Effector memory CD8-positive, alpha-beta T cell (primary cell): ENCODE measurements at regions not wholly inside any gene's neighbourhood (a gene's known extent, or its start where the extent isn't known, plus 50 kb on each side); places are given as distances from the start of the nearest gene placed in this dataset.

Experiments used
- ATAC-seq: fragments of 150-1000 bp; cut with Tn5 transposase; replicated peaks from 2 replicates; pipeline ENCODE4 v1.10.0; 2021; ENCODE audit warnings: mild to moderate bottlenecking, moderate library complexity
- DNase-seq, 3 experiments: peaks; one replicate each; pipeline ENCODE4 v3.0.0; 2021
- H3K27ac Mint-ChIP-seq, 2 donors: one replicate each; pipeline ENCODE4 v1.8.0; 2022; ENCODE audit warnings: mild to moderate bottlenecking in 2 of 2, mixed read lengths in 2 of 2, moderate library complexity in 2 of 2
- H3K27me3 Mint-ChIP-seq, 2 donors: one replicate each; pipeline ENCODE4 v1.8.0; 2022; ENCODE audit warnings: mixed read lengths in 2 of 2
- H3K36me3 Mint-ChIP-seq: one replicate; pipeline ENCODE4 v1.8.0; 2022; ENCODE audit warnings: mild to moderate bottlenecking, moderate library complexity, mixed read lengths; ENCODE audit not compliant: insufficient read depth
- H3K4me1 Mint-ChIP-seq, 2 donors: one replicate each; pipeline ENCODE4 v1.8.0; 2022; ENCODE audit warnings: low read depth in 2 of 2, mixed read lengths in 2 of 2
- H3K4me3 Mint-ChIP-seq, 2 donors: one replicate each; pipeline ENCODE4 v1.8.0; 2022; ENCODE audit warnings: mild to moderate bottlenecking in 2 of 2, mixed read lengths in 2 of 2, moderate library complexity in 2 of 2
- H3K9me3 Mint-ChIP-seq, 2 donors: one replicate each; pipeline ENCODE4 v1.8.0; 2022; ENCODE audit warnings: mixed read lengths in 2 of 2

DNA sequence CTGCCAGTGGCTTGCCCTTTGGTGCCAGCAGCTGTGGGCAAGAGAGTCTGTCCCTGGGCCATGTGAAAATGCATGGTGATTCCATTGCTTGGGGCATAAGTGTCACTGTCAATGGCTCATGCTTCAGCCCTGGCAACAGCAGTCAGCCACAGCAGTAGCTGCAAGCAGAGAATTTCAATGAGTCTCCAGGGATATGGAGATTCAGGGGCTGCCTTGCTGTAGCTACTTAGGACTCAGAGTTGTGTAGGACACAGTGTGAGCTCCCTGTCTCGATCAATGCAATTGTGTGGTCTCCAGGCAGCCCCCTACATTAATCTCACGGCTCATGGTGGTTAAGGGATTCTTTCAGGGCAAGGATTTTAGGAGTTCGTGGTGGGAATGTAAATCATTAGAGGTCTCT, 126.3 kb upstream of the STARD3NL start:
- Mint-ChIP-seq H3K36me3 (peaks cover 3% of the 10 kb centered on the region), H3K27ac (no peak overlapping the region), H3K4me1 (no peaks in the 10 kb centered on the region), H3K27me3 (peaks cover 41 to 48% of the 10 kb centered on the region in 2 donors), H3K9me3 (no peaks in the 10 kb centered on the region), H3K4me3 (no peak overlapping the region)
- ATAC-seq (no peak), DNase-seq (no peak)

DNA sequence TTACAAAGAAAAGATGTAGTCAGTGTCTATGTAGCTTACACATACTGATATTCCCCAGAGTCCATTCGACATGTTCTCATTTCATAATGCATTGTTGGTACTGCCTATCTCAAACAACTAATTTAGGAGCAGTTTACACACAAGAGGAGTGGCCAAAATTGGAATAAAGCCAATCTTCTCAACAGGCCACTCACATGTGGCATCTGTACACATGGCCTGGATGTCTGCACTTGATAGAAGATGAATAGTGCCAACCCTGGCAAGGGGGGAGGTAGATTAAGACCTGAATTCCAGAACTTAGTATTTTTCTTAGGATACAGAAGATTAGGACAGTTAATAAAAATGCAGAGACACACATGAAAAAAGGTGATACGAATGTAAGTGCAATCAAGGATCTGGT, 125.3 kb upstream of the STARD3NL start:
- no peak for DNase-seq
- H3K4me3 Mint-ChIP-seq, result no peak overlapping the region
- H3K4me1 Mint-ChIP-seq, result no peaks in the 10 kb centered on the region

DNA sequence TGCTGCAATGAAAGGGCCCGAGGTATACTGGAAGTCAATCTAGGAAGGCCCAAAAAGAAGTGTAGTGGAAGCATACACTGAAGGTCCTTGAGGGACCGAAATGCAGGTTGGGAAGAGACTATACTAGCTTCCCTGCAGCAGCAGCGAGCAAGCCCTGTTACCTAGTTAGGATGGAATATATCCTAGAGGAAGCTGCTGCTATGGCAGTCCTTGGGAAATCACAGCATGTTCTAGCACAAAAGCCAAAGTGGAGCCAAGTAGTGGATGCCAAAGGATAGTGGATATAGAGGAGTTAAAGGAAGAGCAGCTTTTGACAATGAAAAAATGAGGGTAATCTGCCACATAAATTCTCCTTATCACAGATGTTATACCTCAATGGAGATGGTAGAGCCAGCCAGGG, 123.8 kb upstream of the STARD3NL start:
- no peak overlapping the region for H3K27ac Mint-ChIP-seq
- ATAC-seq, result no peak
- no peak for DNase-seq
- no peaks in the 10 kb centered on the region for H3K9me3 Mint-ChIP-seq
- H3K4me3 Mint-ChIP-seq, result no peak overlapping the region
- H3K27me3 Mint-ChIP-seq, result peaks cover 48 to 51% of the 10 kb centered on the region in 2 donors
- no peaks in the 10 kb centered on the region for H3K4me1 Mint-ChIP-seq
- peaks cover 3% of the 10 kb centered on the region for H3K36me3 Mint-ChIP-seq

More for the DNA sequence above, 125.3 kb upstream of the STARD3NL start:
- Mint-ChIP-seq H3K27ac (no peak overlapping the region), H3K9me3 (no peaks in the 10 kb centered on the region), H3K27me3 (peaks cover 48 to 49% of the 10 kb centered on the region in 2 donors), H3K36me3 (peaks cover 3% of the 10 kb centered on the region)
- ATAC-seq, result no peak

DNA sequence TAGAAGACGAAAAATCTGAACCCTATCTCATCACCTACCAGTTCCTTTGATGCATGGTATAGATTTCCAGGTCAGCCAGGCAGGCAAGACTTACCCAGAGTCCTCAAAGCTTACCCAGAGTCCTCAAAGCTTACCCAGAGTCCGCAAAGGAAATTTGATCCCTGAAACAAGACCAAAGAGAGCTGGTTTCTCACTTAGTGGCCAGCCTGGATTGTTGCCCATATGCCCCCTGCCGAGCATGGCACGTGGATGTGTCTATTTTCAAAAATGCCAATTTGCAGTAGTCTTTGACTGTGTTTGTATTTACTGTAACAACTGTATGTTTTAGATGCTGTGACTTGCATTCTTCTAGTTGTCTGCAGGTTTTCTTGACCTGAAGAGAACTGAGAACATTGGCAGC, 120.2 kb upstream of the STARD3NL start:
- ATAC-seq (no peak), DNase-seq (no peak)
- Mint-ChIP-seq H3K9me3 (no peaks in the 10 kb centered on the region), H3K36me3 (peaks cover 3% of the 10 kb centered on the region), H3K27ac (no peak overlapping the region), H3K4me3 (no peak overlapping the region), H3K4me1 (no peaks in the 10 kb centered on the region), H3K27me3 (peaks cover 38 to 59% of the 10 kb centered on the region in 2 donors)

DNA sequence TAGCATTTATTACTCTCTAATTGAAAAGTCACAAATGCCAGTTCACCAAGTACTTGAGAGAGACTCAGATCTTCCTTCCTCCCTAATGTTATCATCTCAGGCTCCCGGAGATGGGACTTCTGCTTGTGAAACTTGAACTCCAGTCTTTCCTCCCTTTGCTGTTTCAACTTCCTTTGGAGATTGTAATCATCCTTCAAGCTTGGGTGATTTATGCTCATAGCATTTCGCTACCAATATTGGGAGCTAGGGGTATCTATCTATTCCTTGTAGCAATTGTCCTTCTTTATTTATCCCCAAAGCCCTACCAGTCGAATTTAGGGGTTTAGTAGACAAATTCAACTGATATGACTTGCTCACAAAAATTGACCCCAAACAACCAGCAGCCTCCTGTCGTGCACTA, 117.9 kb upstream of the STARD3NL start:
- DNase-seq (no peak), ATAC-seq (no peak)
- H3K4me1 Mint-ChIP-seq, result no peaks in the 10 kb centered on the region
- peaks cover 42 to 51% of the 10 kb centered on the region in 2 donors for H3K27me3 Mint-ChIP-seq
- no peak overlapping the region for H3K4me3 Mint-ChIP-seq
- no peak overlapping the region for H3K27ac Mint-ChIP-seq
- H3K36me3 Mint-ChIP-seq, result peaks cover 3% of the 10 kb centered on the region
- no peaks in the 10 kb centered on the region for H3K9me3 Mint-ChIP-seq

DNA sequence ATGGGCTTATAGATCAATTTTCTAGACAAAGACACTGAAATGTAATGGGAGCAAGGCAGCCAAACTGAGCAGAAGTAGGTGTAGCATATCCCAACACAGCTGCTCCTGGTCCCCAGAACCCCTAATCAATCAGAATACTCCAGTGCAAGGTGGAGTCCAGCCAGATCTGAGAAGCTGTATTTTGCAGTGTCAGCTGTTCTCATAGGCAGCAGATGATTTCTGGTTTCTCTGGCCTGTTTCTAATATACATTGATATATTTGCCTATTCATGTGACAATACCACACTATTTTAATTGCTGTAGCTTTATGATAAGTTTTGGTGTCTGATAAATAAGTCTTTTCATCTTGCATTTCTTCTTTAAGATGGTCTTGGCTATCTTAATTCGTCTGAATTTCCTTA, 117.4 kb upstream of the STARD3NL start:
- Mint-ChIP-seq H3K36me3 (no peaks in the 10 kb centered on the region), H3K27ac (no peak overlapping the region), H3K4me1 (no peaks in the 10 kb centered on the region), H3K9me3 (no peaks in the 10 kb centered on the region), H3K27me3 (peaks cover 43 to 53% of the 10 kb centered on the region in 2 donors), H3K4me3 (no peak overlapping the region)
- DNase-seq (no peak), ATAC-seq (no peak)

DNA sequence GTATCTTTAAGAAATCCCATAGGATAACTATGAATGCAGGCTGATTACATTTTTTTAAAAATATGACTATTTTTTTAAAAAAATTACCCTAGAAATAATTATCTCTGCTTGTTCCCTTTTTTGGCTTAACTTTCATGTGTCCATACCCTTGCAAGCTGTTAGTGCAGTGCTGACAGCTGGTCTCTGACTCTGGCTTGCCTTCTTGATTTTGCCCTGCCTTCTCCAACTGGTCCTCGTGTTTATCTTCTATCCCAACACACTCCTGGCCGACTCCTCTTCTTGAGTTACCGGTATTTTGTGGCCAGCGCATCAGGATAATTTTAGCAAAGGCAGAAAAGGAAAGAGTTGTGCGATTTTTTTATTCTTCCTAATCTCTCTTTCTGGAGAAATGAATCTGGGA, 111.7 kb upstream of the STARD3NL start:
- DNase-seq (no peak), ATAC-seq (no peak)
- Mint-ChIP-seq H3K27ac (no peak overlapping the region), H3K4me1 (no peaks in the 10 kb centered on the region), H3K9me3 (no peaks in the 10 kb centered on the region), H3K4me3 (no peak overlapping the region), H3K36me3 (no peaks in the 10 kb centered on the region), H3K27me3 (peaks cover 56 to 69% of the 10 kb centered on the region in 2 donors)

DNA sequence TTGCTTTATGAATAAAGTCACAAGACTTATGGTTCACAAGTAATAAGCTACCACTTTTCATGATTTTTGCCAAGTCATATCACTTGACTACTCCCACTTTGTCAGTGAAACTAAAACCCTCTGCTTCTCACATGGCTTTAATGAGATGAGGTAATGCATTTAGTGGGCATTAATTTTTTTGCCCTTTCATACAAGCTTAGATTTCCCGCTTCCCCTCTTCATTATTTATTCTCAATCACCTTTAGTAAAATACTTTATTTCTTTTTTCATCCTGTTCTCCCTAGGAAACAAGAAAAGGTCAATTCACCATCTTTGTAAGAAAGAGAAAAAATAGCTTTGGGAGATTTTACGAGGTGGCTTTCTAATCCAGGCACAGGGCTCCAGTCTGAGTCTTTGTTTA, 109.6 kb upstream of the STARD3NL start:
- ATAC-seq, result no peak
- Mint-ChIP-seq H3K9me3 (no peaks in the 10 kb centered on the region), H3K27ac (no peak overlapping the region), H3K27me3 (peaks cover 54 to 68% of the 10 kb centered on the region in 2 donors), H3K4me3 (no peak overlapping the region), H3K36me3 (no peaks in the 10 kb centered on the region), H3K4me1 (no peaks in the 10 kb centered on the region)
- DNase-seq, result no peak

DNA sequence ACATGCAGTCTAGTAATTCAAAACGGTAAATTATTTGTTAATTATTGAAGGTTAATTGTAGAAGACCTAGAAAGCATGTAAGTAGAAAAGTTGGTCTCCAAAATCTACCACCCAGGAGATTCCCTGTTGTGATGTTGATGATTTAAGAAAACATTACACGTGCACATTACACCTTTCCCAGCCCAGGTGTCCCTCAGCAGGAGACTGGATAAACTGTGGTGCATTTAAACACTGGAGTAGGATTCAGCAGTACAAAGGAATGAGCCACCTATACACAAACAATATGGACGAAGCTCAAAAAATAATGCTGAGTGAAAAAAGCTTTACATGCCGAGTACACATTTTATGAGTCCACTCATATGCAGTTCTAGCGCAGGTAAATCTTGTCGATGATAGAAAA, 109.0 kb upstream of the STARD3NL start:
- Mint-ChIP-seq H3K9me3 (no peaks in the 10 kb centered on the region), H3K4me1 (no peaks in the 10 kb centered on the region), H3K36me3 (no peaks in the 10 kb centered on the region), H3K27ac (no peak overlapping the region), H3K27me3 (peaks cover 54 to 68% of the 10 kb centered on the region in 2 donors), H3K4me3 (no peak overlapping the region)
- DNase-seq, result no peak
- ATAC-seq, result no peak

DNA sequence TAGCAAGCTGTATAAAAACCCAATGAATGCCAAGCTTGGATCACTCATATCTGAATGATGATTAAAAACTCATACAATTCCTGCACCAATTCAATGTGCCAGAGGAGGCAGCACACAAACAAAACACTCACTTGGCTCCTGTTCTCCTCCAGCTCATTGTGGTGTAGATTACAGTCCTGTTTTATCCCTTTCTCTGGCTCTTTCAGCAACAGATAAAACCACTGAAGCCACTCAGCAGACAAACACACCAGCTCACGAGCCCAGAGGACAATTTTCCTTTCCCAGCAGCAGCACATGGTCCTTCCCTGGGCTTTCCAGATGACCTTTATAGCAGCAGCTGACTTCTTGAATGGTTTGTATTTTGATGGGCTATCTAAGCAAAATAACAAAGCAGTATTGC, 107.3 kb upstream of the STARD3NL start:
- no peak overlapping the region for H3K27ac Mint-ChIP-seq
- H3K9me3 Mint-ChIP-seq, result no peaks in the 10 kb centered on the region
- no peaks in the 10 kb centered on the region for H3K36me3 Mint-ChIP-seq
- H3K27me3 Mint-ChIP-seq, result peaks cover 63 to 68% of the 10 kb centered on the region in 2 donors
- DNase-seq (no peak), ATAC-seq (no peak)
- H3K4me1 Mint-ChIP-seq, result no peaks in the 10 kb centered on the region
- H3K4me3 Mint-ChIP-seq, result no peak overlapping the region

DNA sequence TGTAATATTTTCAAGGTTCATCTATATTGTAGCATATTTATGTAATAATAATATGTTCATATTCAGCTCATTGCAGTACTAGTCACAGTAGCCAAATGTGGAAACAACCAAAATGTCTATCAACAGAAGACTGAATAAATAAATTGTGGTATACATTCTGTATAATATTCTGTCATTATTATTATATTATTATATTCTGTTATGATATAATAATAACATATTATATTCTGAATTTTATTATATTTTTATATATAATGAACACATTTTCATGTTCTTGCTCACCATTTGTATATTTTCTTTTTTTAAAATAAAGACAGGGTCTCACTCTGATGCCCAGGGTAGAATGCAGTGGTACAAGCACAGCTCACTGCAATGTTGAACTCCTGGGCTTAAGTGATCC, 91.2 kb upstream of the STARD3NL start:
- H3K27ac Mint-ChIP-seq, result no peak overlapping the region
- H3K9me3 Mint-ChIP-seq, result peaks cover 0 to 2% of the 10 kb centered on the region in 2 donors
- no peaks in the 10 kb centered on the region for H3K4me1 Mint-ChIP-seq
- ATAC-seq (no peak), DNase-seq (no peak)
- peaks cover 21 to 34% of the 10 kb centered on the region in 2 donors for H3K27me3 Mint-ChIP-seq
- no peaks in the 10 kb centered on the region for H3K36me3 Mint-ChIP-seq
- no peak overlapping the region for H3K4me3 Mint-ChIP-seq

DNA sequence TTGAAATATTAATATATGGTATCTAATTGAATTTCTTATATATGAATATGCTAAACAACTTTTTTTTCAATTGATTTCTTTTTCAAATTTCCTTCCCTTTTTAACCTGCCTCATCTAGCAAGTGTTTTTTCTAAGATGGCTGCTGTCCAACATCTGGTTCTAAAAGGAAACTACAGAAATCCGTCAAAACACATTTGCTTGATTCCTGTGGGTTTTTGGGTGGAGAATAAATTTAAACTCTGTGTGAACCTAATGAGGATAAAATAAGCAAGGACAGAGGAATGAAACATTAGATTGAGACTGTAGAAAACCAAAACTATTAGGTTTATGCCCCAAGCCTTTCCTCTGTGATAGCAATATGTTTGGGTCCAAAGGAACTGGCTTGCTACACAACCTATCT, 75.5 kb upstream of the STARD3NL start:
- Mint-ChIP-seq H3K4me3 (no peak overlapping the region), H3K36me3 (no peaks in the 10 kb centered on the region), H3K27me3 (peaks cover 11 to 24% of the 10 kb centered on the region in 2 donors), H3K4me1 (no peaks in the 10 kb centered on the region), H3K9me3 (no peaks in the 10 kb centered on the region), H3K27ac (no peak overlapping the region)
- ATAC-seq, result no peak
- DNase-seq, result no peak

DNA sequence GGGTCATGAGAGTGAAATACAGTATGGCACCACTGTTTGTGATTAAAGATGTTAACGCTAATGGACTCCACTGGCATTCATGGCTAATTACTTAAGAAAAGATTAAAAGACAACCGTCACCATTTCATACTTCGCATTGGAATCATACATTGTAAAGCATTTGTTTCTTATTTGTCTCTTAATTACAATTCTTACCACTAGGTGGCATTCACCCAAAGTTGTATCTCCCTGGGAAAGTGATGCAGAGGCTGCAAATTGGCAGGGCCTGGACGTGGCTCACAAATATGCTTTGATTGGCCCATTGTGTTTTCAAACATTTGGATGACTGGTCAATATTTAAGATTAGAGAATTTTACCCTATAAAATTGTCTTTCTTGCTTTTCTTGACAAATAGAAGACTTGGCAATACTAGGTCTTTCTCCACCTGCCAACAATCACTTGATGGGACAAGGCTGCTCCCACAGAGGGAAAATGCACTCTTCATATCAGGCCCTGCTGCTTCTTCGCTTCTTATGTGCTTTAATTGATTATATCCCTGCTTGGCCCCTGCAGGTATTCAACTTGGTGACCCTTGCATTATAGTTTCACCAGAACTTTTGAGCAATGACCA, 72.1 kb upstream of the STARD3NL start:
- ATAC-seq (peak; percentile 73), DNase-seq (peak; percentile 3 to 13 (median 11))
- peaks cover 11 to 14% of the 10 kb centered on the region in 2 donors for H3K27me3 Mint-ChIP-seq
- no peak overlapping the region for H3K27ac Mint-ChIP-seq
- no peaks in the 10 kb centered on the region for H3K9me3 Mint-ChIP-seq
- no peak overlapping the region for H3K4me3 Mint-ChIP-seq
- H3K36me3 Mint-ChIP-seq, result no peaks in the 10 kb centered on the region
- no peaks in the 10 kb centered on the region for H3K4me1 Mint-ChIP-seq

DNA sequence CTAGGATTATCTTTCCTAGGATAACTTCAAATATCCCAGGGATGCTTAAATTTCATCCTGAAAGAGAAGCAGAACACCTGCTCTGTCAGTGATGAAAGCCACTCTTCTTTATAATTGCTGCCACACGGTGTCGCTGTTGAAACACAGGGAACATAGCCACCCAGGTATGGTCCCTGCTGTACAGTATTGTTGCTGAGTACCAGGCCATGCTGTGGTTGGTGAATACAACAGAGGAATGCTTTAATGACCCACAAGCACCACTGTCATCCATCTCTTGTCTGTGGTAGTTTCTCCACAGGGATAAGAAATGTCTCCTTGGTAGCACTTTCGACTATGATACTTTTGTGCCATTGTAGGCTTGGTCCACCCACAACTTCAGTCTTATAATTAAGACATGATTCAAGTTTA, 70.6 kb upstream of the STARD3NL start:
- H3K4me1 Mint-ChIP-seq, result no peaks in the 10 kb centered on the region
- peak; percentile 74 to 76 (median 76) for DNase-seq
- ATAC-seq, result peak; percentile 89
- H3K27me3 Mint-ChIP-seq, result peaks cover 14 to 19% of the 10 kb centered on the region in 2 donors
- H3K36me3 Mint-ChIP-seq, result no peaks in the 10 kb centered on the region
- H3K27ac Mint-ChIP-seq, result no peak overlapping the region
- no peaks in the 10 kb centered on the region for H3K9me3 Mint-ChIP-seq
- H3K4me3 Mint-ChIP-seq, result no peak overlapping the region

DNA sequence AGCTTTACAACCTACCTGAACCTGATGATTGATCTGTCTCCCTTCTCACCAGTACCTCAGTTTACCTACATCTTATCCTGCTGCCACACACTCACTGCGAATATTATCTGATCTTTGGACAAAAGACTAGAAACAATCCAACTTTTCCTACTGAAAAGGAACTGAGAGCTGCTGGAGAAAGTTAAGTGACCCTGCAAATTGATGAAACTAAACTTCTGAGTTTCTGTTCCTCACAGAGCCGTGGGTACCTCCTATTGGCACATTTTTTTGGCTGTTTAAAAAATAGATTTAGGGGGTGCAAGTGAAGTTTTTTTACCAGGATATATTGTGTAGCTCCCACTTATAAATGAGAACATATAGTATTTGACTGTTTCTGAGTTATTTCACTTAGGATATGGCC, 66.0 kb upstream of the STARD3NL start:
- ATAC-seq, result no peak
- DNase-seq, result no peak
- no peaks in the 10 kb centered on the region for H3K9me3 Mint-ChIP-seq
- H3K27ac Mint-ChIP-seq, result no peak overlapping the region
- H3K4me1 Mint-ChIP-seq, result no peaks in the 10 kb centered on the region
- H3K4me3 Mint-ChIP-seq, result no peak overlapping the region
- H3K36me3 Mint-ChIP-seq, result no peaks in the 10 kb centered on the region
- peaks cover 41 to 42% of the 10 kb centered on the region in 2 donors for H3K27me3 Mint-ChIP-seq
